MM.1S (cell line): ENCODE measurements at regions not wholly inside any gene's neighbourhood (a gene's known extent, or its start where the extent isn't known, plus 50 kb on each side); places are given as distances from the start of the nearest gene placed in this dataset.

Experiments used
- DNase-seq: peaks from one replicate; pipeline ENCODE4 v3.0.0-alpha.2; 2015
- H2AFZ ChIP-seq: fragments of 300-600 bp; sonication (generic); 2 replicates; pipeline ENCODE4 v1.6.0; 2016; ENCODE audit warnings: antibody characterized with exemption, low read length
- H3F3A ChIP-seq: fragments of 300-600 bp; sonication (generic); 2 replicates; pipeline ENCODE4 v1.6.1; 2016; ENCODE audit warnings: mild to moderate bottlenecking, antibody characterized with exemption, low read length, moderate library complexity, mixed read lengths; ENCODE audit not compliant: insufficient read depth
- H3K27ac ChIP-seq: fragments of 300-600 bp; sonication (generic); 2 replicates; pipeline ENCODE4 v1.5.1; 2016; ENCODE audit warnings: mild to moderate bottlenecking, low read length
- H3K27me3 ChIP-seq: fragments of 300-600 bp; sonication (generic); replicated peaks from 2 replicates; pipeline ENCODE4 v1.6.0; 2016; ENCODE audit warnings: low read length; ENCODE audit not compliant: insufficient read depth
- H3K36me3 ChIP-seq: fragments of 300-600 bp; sonication (generic); replicated peaks from 2 replicates; pipeline ENCODE4 v1.6.1; 2016; ENCODE audit warnings: mild to moderate bottlenecking, low read length, mixed read lengths; ENCODE audit not compliant: insufficient read depth
- H3K4me1 ChIP-seq: fragments of 300-600 bp; sonication (generic); 2 replicates; pipeline ENCODE4 v1.6.1; 2016; ENCODE audit warnings: low read length, mixed read lengths
- H3K4me2 ChIP-seq: fragments of 300-600 bp; sonication (generic); 2 replicates; pipeline ENCODE4 v1.6.0; 2016; ENCODE audit warnings: low read depth, low read length
- H3K4me3 ChIP-seq: fragments of 300-600 bp; sonication (generic); 2 replicates; pipeline ENCODE4 v1.5.1; 2016; ENCODE audit warnings: low read length, mixed read lengths
- H3K79me2 ChIP-seq: fragments of 300-600 bp; sonication (generic); 2 replicates; pipeline ENCODE4 v1.6.1; 2016; ENCODE audit warnings: mixed run types, low read length, mixed read lengths
- H3K9ac ChIP-seq: fragments of 300-600 bp; sonication (generic); 2 replicates; pipeline ENCODE4 v1.6.1; 2016; ENCODE audit warnings: low read length, mixed read lengths
- H3K9me2 ChIP-seq: fragments of 300-600 bp; sonication (generic); replicated peaks from 2 replicates; pipeline ENCODE4 v1.6.1; 2016; ENCODE audit warnings: mild to moderate bottlenecking, low read length, mixed read lengths; ENCODE audit not compliant: insufficient read depth
- H3K9me3 ChIP-seq: fragments of 300-600 bp; sonication (generic); replicated peaks from 2 replicates; pipeline ENCODE4 v1.6.1; 2016; ENCODE audit warnings: mild to moderate bottlenecking, low read length, mixed read lengths; ENCODE audit not compliant: insufficient read depth
- H4K20me1 ChIP-seq: fragments of 300-600 bp; sonication (generic); 2 replicates; pipeline ENCODE4 v1.6.1; 2016; ENCODE audit warnings: mild to moderate bottlenecking, low read length, moderate library complexity, mixed read lengths; ENCODE audit not compliant: insufficient read depth
- CTCF ChIP-seq: fragments of 300-600 bp; sonication (generic); IDR thresholded peaks from 2 replicates; pipeline ENCODE4 v1.5.1; 2016; ENCODE audit warnings: antibody characterized with exemption, low read length, mixed read lengths
- EZH2 ChIP-seq: fragments of 300-600 bp; sonication (generic); optimal IDR thresholded peaks from 2 replicates; pipeline ENCODE3; 2017; ENCODE audit warnings: low read depth, mild to moderate bottlenecking, antibody characterized with exemption, low read length, mixed read lengths
- EZH2phosphoT487 ChIP-seq: fragments of 300-600 bp; sonication (generic); IDR thresholded peaks from 2 replicates; pipeline ENCODE4 v1.6.1; 2018; ENCODE audit warnings: antibody characterized with exemption, low read length

- H3K4me3 ChIP-seq, result no peak overlapping the region
- no peaks in the 10 kb centered on the region for H3K4me1 ChIP-seq
- no peaks in the 10 kb centered on the region for H3K27me3 ChIP-seq
- no peak overlapping the region for H2AFZ ChIP-seq
- no peak overlapping the region for H3K4me2 ChIP-seq
- no peaks in the 10 kb centered on the region for H3K9me2 ChIP-seq
- H3K79me2 ChIP-seq, result no peaks in the 10 kb centered on the region
- H3K27ac ChIP-seq, result no peak overlapping the region
- no peaks in the 10 kb centered on the region for H3K36me3 ChIP-seq
- TF ChIP-seq EZH2phosphoT487 (no peak), EZH2 (no peak), CTCF (no peak)
- no peaks in the 10 kb centered on the region for H3F3A ChIP-seq
- H4K20me1 ChIP-seq, result no peaks in the 10 kb centered on the region
- no peak overlapping the region for H3K9ac ChIP-seq
- no peaks in the 10 kb centered on the region for H3K9me3 ChIP-seq
- DNase-seq, result no peak
Observed at GRCh38 chr14:43937001-43937400, 570.1 kb downstream of the FSCB start.

- TF ChIP-seq EZH2phosphoT487 (no peak), EZH2 (no peak), CTCF (no peak)
- DNase-seq, result no peak
- Histone ChIP-seq H3K9me3 (no peaks in the 10 kb centered on the region), H3K9ac (no peak overlapping the region), H3K79me2 (no peaks in the 10 kb centered on the region), H3K27me3 (no peaks in the 10 kb centered on the region), H3F3A (no peaks in the 10 kb centered on the region), H3K4me2 (no peak overlapping the region), H2AFZ (no peak overlapping the region), H3K4me3 (no peak overlapping the region), H3K27ac (no peak overlapping the region), H3K36me3 (no peaks in the 10 kb centered on the region), H3K9me2 (no peaks in the 10 kb centered on the region), H4K20me1 (no peaks in the 10 kb centered on the region), H3K4me1 (no peaks in the 10 kb centered on the region)
Observed at GRCh38 chr14:43934102-43934501, 573.0 kb downstream of the FSCB start.

GRCh38 chr14:43914041-43914693, 592.9 kb downstream of the FSCB start:
- no peaks in the 10 kb centered on the region for H3K79me2 ChIP-seq
- DNase-seq, result no peak
- H3K4me2 ChIP-seq, result no peak overlapping the region
- H3K4me3 ChIP-seq, result no peak overlapping the region
- no peaks in the 10 kb centered on the region for H3K9me3 ChIP-seq
- no peaks in the 10 kb centered on the region for H4K20me1 ChIP-seq
- H2AFZ ChIP-seq, result no peak overlapping the region
- no peak overlapping the region for H3K27ac ChIP-seq
- H3K9ac ChIP-seq, result no peak overlapping the region
- no peaks in the 10 kb centered on the region for H3K27me3 ChIP-seq
- H3K4me1 ChIP-seq, result no peaks in the 10 kb centered on the region
- no peaks in the 10 kb centered on the region for H3K9me2 ChIP-seq
- TF ChIP-seq EZH2phosphoT487, result no peak
- TF ChIP-seq EZH2, result no peak
- no peak for TF ChIP-seq CTCF
- no peaks in the 10 kb centered on the region for H3K36me3 ChIP-seq
- no peaks in the 10 kb centered on the region for H3F3A ChIP-seq
